ENCODE measurements at regions not wholly inside any gene's neighbourhood (a gene's known extent, or its start where the extent isn't known, plus 50 kb on each side); places are given as distances from the start of the nearest gene placed in this dataset.
"Not testable (repeated sequence)": the region's sequence is repeated elsewhere in the genome, so short reads cannot be mapped to it uniquely, and the experiment has no call there.

DNA sequence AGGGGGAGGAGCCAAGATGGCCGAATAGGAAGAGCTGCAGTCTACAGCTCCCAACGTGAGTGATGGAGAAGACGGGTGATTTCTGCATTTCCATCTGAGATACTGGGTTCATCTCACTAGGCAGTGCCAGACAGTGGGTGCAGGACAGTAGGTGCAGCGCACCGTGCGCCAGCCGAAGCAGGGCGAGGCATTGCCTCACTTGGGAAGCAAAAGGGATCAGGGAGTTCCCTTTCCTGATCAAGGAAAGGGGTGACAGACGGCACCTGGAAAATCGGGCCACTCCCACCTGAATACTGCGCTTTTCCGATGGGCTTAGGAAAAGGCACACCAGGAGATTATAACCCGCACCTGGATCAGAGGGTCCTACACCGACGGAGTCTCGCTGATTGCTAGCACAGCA, 121.1 kb upstream of the SESTD1 start:
- DNase-seq = not testable (repeated sequence)

DNA sequence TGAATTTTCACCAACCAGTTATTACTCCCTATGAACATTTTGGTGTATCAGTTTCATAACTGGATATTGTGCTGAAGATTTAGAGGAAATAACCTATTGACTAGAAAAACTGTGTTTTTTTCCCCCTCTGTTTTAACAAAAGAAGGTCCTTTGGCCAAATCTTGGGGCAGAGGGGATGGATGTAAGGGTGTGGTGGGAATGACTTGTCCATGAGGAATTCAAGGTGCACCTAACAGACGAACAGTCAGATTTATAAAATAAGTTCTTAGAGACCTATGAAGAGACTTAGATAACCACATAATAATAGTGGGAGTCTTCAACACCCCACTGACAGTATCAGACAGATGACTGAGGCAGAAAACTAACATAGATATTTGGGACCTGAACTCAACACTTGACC, 119.3 kb upstream of the SESTD1 start:
- DNase-seq = no peak

DNA sequence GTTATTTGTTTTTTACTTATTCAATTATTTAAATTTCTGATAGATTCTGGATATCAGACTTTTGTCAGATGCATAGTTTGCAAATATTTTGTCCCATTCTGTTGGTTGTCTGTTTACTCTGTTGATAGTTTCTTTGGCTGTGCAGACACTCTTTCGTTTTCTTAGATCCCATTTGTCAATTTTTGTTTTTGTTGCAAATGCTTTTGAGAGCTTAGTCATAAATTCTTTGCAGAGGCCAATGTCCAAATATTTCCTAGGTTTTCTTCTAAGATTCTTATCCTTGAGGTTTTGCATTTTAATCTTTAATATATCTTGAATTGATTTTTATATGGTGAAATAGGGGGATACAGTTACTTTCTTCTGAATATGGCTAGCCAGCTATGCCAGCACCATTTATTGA, 112.7 kb upstream of the SESTD1 start:
- no peak for DNase-seq

DNA sequence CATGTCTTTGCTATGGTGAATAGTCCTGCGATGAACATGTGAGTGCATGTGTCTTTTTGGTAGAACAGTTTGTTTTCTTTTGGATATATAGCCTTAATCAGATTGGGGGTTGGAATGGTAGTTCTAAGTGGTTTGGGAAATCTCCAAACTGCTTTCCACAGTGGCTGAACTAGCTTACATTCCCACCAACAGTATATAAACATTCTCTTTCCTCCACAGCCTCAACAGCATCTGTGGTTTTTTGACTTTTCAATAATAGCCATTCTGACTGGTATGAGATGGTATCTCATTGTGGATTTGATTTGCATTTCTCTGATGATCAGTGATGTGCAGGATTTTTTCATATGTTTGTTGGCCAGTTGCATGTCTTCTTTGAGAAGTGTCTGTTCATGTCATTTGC, 112.2 kb upstream of the SESTD1 start:
- DNase-seq = no peak

DNA sequence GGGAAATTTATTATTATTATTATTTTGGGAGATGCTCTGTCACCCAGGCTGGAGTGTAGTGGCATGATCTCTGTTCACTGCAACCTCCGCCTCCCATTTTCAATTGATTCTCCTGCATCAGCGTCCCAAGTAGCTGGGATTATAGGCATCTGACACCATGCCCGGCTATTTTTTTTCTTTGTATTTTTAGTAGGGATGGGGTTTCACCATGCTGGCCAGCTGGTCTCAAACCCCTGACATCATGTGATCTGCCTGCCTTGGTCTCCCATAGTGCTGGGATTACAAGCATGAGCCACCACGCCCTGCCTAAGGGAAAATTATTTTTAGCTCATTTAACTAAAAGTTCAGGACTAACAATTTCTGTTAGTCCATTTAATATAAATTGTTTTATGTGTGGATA, 109.2 kb upstream of the SESTD1 start:
- DNase-seq = no peak

DNA sequence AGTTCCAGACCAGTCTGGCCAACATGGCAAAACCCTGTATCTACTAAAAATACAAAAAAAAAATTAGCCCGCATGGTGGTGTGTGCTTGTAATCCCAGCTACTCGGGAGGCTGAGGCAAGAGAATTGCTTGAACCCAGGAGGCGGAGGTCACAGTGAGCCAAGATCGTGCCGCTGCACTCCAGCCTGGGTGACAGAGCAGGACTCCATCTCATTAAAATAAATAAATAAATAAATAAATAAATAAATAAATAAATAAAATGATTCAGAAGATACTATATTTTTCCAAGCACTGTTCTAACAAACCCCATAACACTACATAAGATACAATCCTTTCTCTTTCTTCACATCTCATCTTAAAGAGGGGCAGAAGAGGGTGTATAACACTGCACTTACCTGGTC, 100.9 kb upstream of the SESTD1 start:
- not testable (repeated sequence) for DNase-seq

DNA sequence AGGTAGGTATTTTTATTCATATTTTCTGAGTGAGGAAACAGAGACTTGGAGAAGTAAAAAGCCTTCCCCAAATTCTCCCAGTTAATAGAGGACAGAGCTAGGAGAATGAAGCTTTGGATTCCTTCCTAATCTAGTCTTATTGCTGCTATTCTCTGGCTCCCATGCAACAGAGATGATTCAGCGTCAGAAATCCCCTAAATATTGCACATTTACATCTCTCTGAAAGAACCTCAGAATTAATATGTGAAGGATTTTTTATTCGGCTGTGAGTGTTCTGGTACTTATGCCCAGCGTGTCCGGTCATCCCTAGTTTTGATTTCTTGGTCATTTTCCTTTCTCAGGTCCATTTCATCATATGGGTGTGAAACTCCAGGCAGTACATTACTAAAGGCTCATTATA, 91.2 kb upstream of the SESTD1 start:
- no peak for DNase-seq

DNA sequence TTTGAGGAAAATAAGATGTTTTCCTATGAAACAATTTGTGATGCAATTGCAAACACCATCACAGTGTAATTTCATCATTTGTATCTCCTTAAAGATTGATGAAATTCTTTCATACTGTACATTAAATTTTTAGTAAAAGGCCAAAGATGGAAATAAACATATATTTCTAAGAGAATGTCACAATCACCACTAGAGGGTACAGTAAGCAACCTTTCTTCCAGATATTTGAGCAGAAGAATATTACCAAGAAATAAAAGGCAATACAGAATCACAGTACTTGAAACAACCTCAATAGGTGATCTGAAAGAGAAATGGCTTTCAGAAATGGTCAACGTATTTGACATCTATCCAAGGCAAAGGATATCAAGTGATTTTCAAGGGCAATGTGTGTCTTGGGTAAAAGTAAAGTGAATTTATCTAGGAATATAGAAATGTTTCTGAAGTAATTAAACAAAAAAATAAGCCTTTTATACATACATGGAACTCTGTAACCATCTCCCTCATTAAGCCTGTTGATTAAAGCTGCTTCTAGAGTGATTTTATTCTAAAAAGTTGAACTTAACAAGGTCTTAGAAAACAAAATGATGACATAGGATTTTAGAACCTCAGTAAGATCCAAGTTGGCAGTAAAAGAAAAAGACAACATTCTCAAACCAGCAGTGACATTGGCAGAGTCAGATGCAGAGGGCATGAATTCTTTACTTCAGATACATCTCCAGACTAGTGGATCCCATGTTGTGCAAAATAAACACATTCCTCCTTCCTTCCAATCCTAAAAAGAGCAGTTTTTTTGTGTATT, 90.3 kb upstream of the SESTD1 start:
- no peak for DNase-seq

DNA sequence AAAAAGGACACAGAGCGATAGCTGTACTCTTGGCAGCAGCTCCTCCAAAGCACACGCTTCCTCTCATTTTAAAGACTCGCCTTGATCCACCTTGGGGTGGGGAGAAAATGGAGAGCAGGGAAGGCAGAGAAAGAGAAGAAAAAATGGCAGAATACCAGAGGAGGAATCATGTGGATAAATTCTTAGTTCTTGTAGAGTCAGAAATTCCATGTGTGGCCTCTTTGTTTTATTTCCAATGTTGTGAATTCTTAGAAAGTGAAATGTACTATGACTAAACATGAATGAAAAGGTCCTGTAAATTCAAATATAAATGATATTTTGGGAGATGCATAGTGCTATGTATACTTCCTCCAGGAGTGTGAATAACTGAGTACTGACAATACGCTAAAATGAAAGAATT, 89.7 kb upstream of the SESTD1 start:
- DNase-seq = no peak

DNA sequence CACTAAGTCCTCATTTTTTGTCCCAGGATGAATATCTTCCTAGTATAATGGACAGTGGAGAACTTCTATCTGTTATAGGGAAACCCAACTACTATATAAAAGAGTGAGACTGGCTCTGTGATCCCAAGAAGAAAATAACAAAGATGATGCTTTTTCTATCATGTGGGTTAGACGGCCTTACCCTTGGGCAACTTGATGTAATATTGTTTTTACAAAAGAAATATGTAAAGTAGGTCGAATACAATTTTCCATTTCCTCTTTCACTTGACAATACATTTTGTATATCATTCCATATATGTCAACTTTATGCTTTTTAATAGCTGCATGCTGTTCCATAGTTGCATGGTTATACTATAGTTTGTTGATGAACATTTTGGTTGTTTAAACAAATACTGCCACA, 87.5 kb upstream of the SESTD1 start:
- no peak for DNase-seq

DNA sequence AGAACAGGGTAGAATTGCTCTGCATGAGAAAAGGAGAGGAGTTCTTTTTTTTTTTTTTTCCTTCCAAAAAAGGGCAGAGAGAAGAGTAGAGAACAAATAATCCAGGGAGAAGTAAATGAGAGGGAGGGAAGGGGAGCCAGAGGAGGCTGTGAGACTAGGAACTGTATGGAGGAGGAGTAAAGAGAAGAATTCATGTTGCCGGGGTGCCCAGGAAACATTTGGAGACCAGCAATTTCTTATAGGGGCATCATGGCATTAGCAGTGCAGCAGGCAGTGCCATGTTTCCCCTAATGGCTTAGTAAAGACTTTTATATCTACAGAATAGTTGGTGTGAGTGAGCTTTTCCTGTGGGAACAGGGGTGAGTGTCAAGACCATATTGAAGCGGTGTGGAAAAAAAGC, 86.4 kb upstream of the SESTD1 start:
- no peak for DNase-seq

DNA sequence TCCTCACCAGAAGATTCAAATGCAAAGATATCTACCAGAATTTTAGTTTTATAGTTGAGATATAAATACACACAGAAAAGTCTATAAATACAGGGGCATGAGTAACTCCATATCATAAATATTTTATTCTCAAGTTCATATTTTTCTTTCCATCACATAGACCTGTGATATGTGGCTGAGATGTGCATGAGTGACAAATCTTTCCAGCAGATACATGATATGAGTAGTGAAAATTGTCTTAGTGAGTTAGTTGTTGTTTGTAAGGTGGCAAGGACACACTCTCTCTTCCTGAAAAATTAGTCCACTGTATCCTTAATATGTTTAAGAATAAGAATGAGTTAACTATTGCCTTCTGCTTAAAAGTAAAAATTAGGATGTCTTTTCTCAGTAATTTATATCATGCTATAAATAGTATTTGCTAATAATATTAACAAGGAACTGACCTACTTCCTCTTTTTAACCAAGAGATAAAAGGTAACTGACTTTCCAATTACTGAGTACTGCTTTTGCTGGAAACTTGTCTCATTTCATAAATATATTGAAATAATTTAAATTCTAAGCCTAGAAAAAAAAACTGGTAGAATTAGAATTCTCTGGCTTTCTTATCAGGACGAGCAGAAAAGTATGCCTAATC, 85.2 kb upstream of the SESTD1 start:
- DNase-seq = no peak

DNA sequence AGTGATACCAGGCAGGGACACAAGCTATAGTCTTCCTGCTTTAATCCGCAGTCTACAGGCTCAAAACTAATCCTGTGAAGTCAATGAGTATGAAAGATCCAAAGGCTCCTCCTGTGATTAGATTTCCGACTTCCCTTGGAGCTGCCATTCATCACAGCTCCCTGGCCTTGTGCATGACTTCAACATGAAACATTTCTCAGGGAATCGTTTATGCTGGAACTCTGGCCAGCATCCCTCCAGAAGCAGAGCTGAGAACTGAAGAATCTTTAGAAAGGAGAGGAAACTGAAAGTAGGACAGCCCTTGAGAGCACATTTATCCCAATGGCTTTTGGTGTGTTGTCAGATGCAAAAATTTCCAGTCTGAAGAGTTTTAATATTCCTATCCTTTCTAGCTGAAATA, 84.3 kb upstream of the SESTD1 start:
- peak in 1 of 58 donors; percentile 14 for DNase-seq

DNA sequence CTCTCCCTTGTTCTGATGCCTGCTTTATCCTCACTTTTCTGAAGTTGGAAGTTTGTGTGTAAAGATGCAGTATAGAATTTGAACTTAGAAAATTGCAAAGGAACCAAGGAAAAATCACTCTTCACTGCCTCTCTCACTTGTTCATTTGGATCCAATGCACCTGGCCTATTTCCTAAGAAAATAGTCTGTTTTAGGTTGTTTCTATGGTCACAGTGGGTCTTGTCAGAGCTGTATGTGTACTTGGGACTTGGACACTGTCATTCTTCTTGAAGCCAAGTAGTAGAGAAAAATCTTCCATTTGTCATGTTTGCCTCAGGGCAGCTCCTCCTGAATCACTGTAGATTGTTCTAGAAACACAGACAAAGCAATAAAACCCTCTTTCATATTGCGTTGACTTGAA, 80.3 kb upstream of the SESTD1 start:
- DNase-seq = no peak

DNA sequence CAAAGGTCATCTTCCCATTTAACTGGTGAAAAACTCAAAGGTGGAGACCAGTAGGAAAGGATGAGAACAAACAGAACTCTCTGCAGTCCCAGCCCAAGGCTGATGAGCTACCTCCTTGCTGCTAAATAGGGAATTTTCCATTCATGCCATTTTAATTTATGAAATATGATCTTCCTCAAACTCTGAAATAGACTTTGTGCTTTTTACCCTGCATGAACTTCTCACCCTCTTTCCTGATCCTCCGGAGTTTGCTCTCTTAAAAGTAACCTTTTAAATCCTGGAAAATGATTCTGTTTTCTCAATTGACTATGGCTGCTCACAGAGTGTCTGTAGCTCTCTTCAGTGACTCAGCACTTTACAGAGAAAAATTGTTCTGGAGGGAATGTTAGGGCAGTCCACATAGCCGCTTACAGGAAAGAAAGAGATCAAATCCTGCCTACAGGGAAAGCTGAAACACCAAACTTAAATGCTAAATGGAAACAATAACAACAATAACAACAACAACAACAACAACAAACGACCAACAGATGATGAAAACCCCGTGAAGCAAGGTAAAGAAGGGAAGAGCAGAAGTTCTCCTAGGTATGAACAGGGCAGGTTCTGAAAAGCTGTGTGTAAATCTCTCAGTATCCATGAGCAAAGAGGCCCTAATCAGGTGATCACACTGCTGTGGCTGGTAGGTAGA, 79.8 kb upstream of the SESTD1 start:
- DNase-seq = no peak

DNA sequence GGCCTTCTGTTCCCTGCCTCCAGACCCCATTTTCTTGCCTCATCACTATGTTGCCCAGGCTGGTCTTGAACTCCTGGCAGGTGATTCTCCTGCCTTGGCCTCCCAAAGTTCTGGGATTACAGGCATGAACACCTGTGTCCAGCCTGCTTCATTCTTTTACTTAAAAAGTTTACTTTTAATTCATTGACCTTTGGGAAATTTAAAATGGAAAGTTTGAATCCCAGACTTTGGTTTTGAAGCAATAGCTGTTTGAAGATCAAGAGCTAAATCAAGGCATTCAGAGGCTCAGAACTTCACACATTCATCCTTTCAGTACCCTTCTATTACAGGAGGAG, 79.3 kb upstream of the SESTD1 start:
- DNase-seq = no peak

DNA sequence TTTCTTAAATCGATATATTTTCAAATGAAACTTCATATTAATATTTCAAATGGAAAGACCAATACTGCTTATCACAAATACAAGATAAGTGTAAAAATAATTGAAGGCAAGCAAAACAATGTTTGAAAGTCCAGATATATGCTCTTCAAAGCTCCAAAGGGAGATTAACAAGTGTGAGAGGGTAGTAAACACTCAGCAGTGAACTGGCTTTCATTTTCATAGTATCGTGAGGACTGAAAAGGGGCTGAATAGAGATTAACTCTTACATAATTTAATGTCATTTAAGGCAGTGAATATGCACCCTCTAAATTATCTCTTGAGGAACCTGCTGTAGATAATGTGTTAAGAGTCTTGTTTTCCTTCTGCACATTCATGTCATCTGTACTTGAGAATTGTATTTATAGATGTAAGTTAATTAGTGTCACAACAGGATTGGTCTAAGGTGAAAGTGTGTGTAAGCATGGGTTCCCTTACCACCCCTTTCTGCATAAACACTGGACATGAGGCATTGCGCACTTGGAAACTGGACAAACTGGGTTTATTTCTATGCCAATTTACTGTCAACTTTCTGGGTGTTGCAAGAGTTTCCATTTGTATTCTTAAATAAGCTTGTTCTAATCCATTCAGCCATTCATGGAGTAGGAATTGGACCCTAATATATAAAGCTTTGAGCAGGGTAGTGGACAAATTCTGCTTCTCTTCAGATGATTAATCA, 76.7 kb upstream of the SESTD1 start:
- DNase-seq = no peak

DNA sequence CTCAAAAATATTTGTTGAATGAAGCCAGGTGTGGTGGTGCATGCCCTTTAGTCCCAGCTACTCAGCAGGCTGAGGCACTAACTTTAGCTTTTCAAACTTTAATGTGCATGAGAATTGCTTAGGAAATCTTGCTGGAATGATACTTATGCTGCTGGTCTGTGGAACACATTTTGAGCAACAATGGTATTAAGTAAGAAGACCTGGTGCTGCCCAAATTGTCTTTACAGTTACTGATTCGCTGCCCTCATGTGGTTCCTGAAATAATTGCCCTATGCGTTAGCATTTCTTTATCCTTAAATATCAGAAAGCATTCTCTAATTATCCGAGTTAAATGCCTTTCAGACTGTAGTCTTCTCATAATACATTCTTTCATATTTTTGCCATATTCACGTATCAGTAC, 76.0 kb upstream of the SESTD1 start:
- DNase-seq = peak in 3 of 58 donors; percentile 2 to 18 (median 4)

DNA sequence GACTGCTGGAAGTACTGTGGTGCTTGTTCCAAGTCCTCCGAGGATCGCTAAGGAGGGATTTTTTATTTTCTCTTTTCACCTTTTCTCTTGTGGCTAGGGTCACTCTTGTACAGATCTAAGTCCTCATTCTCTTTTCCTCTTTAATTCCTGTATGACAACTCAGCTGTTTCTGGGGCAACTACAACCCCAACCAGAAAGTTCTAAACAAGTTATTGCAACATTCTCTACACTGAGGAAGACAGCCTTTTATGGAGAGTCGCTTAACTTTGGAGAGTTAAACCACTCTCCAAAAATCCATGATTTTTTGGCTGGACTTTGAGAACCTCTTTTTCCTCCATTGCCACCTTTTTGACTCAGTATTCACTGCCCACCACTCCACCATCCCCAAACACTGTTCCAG, 74.0 kb upstream of the SESTD1 start:
- no peak for DNase-seq

DNA sequence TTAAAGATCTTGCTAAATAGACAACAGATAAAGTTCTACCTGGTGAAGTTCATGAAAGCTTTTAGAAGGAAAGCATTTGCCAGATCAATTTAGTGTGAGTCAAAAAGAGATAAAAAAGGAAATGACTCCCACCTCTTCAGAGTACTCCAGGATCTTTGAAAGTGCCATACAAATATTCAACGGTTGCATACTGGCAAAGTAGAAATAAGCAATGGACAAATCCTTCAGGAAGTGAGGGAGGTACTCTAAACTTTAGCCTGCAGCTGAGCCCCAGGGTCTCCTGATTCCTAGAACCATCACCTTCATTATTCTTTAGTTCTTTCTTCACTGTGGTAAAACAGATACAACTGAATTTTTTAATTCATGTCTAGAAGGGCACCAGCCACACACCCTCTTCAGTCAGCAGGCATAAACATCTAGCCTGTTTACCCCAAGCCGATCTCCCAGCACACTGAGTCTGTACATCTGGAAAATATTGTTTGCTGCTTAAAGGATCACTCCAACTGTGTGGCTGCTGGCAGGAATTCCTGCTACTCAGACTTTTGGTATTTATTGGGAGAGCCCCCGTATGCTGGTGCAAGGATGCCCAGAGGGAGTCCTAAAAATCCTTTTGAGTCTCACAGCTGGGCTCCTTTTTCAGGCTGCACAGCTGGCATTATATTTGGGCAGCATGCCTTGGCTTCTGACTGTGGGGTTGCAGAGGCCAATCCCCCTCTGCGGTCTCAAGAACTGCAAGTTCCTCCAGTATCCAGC, 72.3 kb upstream of the SESTD1 start:
- no peak for DNase-seq

DNA sequence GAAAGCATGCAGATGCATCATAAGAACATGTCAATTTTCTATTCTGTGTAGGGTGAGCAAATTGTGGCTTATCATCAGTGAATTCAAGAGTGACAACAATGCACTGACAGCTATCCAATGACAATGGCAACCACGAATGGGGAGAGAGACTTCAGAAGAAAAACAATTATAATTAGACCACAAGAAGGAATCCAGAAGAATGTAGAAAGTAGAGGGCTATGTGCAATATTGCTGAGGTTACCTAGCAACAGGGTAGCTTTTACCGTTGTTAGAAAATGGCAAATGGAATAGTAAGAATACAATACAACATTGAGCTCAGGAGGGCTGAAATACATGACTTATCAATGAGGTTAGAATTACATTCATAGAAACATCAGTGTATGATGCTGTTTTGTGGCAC, 71.1 kb upstream of the SESTD1 start:
- no peak for DNase-seq

Measured in anterior cingulate cortex (tissue), 58 donors.